K562 (cell line): ENCODE measurements at regions not wholly inside any gene's neighbourhood (a gene's known extent, or its start where the extent isn't known, plus 50 kb on each side); places are given as distances from the start of the nearest gene placed in this dataset.

ENCODE experiments used
- ARID2 ChIP-seq: fragments of 450-650 bp; IDR thresholded peaks from 2 replicates; pipeline ENCODE4 v1.6.1; 2017; ENCODE audit warnings: antibody characterized with exemption, mild to moderate bottlenecking
- ATF1 ChIP-seq, 2 experiments: fragments of 450-650 bp in 1 of 2; IDR thresholded peaks; 2 replicates each; pipeline ENCODE4 v1.6.1; 2016; ENCODE audit warnings: missing compliant biosample characterization in 1 of 2, missing genetic modification characterization in 1 of 2
- BCL6 ChIP-seq: fragments of 250-450 bp; sonication (Bioruptor Pico); IDR thresholded peaks from 2 replicates; pipeline ENCODE4 v1.4.0; 2020
- CEBPB ChIP-seq: fragments of 450-650 bp; IDR thresholded peaks from 2 replicates; pipeline ENCODE4 v1.6.1; 2016; ENCODE audit warnings: missing genetic modification characterization, missing compliant biosample characterization
- RBM34 ChIP-seq: fragments of 200-400 bp; formaldehyde crosslinking; IDR thresholded peaks from 2 replicates; pipeline ENCODE4 v1.6.1; 2018; ENCODE audit warnings: low read length, borderline replicate concordance; ENCODE audit not compliant: insufficient read depth
- STAG1 ChIP-seq: sonication (generic); formaldehyde crosslinking; IDR thresholded peaks from 2 replicates; pipeline ENCODE4 v1.5.0; 2020; ENCODE audit warnings: missing genetic modification reagents, borderline replicate concordance
- ZNF699 ChIP-seq: fragments of 250-450 bp; sonication (Bioruptor Pico); IDR thresholded peaks from 2 replicates; pipeline ENCODE4 v1.8.0; 2021; ENCODE audit warnings: mild to moderate bottlenecking, moderate library complexity; ENCODE audit not compliant: insufficient replicate concordance
- TF ChIP-seq, protein P1 (sequence below), 2 experiments: fragments of 450-650 bp; formaldehyde crosslinking in 1 of 2; IDR thresholded peaks; 2 replicates each; pipeline versions ENCODE4 v1.4.0 to v1.6.1; 2014 to 2020; ENCODE audit warnings: mild to moderate bottlenecking in 2 of 2, borderline replicate concordance in 1 of 2, low read depth in 1 of 2
- TF ChIP-seq, protein P2 (sequence below): fragments of 450-650 bp; formaldehyde crosslinking; IDR thresholded peaks from 2 replicates; pipeline ENCODE4 v1.4.0; 2020; ENCODE audit warnings: mild to moderate bottlenecking, moderate library complexity
- TF ChIP-seq, protein P3 (sequence below), 3 experiments: IDR thresholded peaks in 2 of 3; conservative IDR thresholded peaks in 1 of 3; 2 replicates each; pipeline ENCODE4 v1.5.1; 2011 to 2012; ENCODE audit warnings: low read length in 3 of 3, mild to moderate bottlenecking in 3 of 3, control low read depth in 2 of 3, improper control_type of control experiment in 1 of 3, inconsistent platforms in 1 of 3, low read depth in 1 of 3, mixed read lengths in 1 of 3, moderate library complexity in 1 of 3; ENCODE audit not compliant: insufficient read depth in 2 of 3
- TF ChIP-seq, protein P4 (sequence below): fragments of 250-450 bp; sonication (Bioruptor Pico); IDR thresholded peaks from 2 replicates; pipeline ENCODE4 v1.5.0; 2020; ENCODE audit warnings: mild to moderate bottlenecking
- TF ChIP-seq, protein P5 (sequence below): sonication (generic); IDR thresholded peaks from 2 replicates; pipeline ENCODE4 v1.6.1; 2016

DNA sequence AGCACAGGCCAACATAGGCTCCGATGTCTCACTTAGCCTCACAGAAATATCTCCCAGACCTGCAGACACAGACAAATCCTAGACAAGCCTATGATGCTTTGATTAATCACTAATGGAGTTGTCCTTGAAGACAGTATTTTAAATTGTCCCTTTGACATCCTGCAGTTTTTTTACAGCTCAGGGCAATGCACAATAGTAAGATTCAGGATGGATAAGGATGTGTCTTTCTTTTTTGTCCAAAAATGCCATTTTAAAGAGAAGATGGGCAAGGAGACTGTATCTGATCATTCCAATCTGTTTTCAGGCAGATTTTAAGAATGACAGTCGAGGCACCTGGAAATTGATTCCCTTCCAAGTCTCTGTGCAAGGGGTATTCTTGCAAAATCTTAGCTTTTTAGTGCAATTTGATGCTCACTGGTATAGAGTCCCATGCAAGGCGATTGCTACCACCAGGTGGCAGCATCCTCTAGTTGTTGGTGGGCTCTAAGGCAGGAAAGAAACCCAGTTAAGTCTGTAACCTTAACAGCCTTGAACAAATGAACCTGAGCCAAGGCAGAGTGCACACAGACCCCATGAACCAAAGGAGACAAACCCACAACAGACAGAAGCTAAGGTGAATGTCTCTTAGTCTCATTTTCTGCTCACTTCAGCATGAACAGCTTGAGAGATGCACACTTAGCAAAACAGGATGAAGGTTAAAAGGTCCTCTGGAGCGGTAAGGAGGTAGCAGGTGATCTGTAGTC is 51.2 kb upstream of the MINAR1 start (continued):
- TF ChIP-seq, protein P1, sequence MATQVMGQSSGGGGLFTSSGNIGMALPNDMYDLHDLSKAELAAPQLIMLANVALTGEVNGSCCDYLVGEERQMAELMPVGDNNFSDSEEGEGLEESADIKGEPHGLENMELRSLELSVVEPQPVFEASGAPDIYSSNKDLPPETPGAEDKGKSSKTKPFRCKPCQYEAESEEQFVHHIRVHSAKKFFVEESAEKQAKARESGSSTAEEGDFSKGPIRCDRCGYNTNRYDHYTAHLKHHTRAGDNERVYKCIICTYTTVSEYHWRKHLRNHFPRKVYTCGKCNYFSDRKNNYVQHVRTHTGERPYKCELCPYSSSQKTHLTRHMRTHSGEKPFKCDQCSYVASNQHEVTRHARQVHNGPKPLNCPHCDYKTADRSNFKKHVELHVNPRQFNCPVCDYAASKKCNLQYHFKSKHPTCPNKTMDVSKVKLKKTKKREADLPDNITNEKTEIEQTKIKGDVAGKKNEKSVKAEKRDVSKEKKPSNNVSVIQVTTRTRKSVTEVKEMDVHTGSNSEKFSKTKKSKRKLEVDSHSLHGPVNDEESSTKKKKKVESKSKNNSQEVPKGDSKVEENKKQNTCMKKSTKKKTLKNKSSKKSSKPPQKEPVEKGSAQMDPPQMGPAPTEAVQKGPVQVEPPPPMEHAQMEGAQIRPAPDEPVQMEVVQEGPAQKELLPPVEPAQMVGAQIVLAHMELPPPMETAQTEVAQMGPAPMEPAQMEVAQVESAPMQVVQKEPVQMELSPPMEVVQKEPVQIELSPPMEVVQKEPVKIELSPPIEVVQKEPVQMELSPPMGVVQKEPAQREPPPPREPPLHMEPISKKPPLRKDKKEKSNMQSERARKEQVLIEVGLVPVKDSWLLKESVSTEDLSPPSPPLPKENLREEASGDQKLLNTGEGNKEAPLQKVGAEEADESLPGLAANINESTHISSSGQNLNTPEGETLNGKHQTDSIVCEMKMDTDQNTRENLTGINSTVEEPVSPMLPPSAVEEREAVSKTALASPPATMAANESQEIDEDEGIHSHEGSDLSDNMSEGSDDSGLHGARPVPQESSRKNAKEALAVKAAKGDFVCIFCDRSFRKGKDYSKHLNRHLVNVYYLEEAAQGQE (IDR thresholded peaks at IDR 0.05; ENCODE audit: borderline replicate concordance) = peak; percentile 77
- TF ChIP-seq, protein P1 (CRISPR knock-in tag; IDR thresholded peaks at IDR 0.05; ENCODE audit: low read depth) = no peak
- TF ChIP-seq STAG1 (CRISPR knock-in tag) (peak; percentile 39; the same call in 1 of the 2 replicates), BCL6 (CRISPR knock-in tag) (no peak), CEBPB (0 out of 2 replicates have a peak, but pooled peaks have one; percentile 8), ATF1 (CRISPR knock-in tag; IDR thresholded peaks at IDR 0.05) (no peak), ATF1 (tag; IDR thresholded peaks at IDR 0.05) (no peak), ARID2 (0 out of 2 replicates have a peak, but pooled peaks have one; percentile 16), RBM34 (no peak), ZNF699 (CRISPR knock-in tag) (no peak)
- TF ChIP-seq, protein P2, sequence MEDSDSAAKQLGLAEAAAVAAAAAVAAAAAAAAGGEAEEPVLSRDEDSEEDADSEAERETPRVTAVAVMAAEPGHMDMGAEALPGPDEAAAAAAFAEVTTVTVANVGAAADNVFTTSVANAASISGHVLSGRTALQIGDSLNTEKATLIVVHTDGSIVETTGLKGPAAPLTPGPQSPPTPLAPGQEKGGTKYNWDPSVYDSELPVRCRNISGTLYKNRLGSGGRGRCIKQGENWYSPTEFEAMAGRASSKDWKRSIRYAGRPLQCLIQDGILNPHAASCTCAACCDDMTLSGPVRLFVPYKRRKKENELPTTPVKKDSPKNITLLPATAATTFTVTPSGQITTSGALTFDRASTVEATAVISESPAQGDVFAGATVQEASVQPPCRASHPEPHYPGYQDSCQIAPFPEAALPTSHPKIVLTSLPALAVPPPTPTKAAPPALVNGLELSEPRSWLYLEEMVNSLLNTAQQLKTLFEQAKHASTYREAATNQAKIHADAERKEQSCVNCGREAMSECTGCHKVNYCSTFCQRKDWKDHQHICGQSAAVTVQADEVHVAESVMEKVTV (CRISPR knock-in tag) = peak; percentile 56; the same call in 1 of the 2 replicates
- TF ChIP-seq, protein P3, sequence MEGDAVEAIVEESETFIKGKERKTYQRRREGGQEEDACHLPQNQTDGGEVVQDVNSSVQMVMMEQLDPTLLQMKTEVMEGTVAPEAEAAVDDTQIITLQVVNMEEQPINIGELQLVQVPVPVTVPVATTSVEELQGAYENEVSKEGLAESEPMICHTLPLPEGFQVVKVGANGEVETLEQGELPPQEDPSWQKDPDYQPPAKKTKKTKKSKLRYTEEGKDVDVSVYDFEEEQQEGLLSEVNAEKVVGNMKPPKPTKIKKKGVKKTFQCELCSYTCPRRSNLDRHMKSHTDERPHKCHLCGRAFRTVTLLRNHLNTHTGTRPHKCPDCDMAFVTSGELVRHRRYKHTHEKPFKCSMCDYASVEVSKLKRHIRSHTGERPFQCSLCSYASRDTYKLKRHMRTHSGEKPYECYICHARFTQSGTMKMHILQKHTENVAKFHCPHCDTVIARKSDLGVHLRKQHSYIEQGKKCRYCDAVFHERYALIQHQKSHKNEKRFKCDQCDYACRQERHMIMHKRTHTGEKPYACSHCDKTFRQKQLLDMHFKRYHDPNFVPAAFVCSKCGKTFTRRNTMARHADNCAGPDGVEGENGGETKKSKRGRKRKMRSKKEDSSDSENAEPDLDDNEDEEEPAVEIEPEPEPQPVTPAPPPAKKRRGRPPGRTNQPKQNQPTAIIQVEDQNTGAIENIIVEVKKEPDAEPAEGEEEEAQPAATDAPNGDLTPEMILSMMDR (IDR thresholded peaks at IDR 0.05 in 2 of 3, conservative IDR thresholded peaks at IDR 0.05 in 1 of 3; ENCODE audit: insufficient read depth in 2 of 3, low read depth in 1 of 3, low read length in 3 of 3) = peak; percentile 83 to 88 (median 87)
- TF ChIP-seq, protein P4, sequence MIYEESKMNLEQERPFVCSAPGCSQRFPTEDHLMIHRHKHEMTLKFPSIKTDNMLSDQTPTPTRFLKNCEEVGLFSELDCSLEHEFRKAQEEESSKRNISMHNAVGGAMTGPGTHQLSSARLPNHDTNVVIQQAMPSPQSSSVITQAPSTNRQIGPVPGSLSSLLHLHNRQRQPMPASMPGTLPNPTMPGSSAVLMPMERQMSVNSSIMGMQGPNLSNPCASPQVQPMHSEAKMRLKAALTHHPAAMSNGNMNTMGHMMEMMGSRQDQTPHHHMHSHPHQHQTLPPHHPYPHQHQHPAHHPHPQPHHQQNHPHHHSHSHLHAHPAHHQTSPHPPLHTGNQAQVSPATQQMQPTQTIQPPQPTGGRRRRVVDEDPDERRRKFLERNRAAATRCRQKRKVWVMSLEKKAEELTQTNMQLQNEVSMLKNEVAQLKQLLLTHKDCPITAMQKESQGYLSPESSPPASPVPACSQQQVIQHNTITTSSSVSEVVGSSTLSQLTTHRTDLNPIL (CRISPR knock-in tag) = no peak
- TF ChIP-seq, protein P5, sequence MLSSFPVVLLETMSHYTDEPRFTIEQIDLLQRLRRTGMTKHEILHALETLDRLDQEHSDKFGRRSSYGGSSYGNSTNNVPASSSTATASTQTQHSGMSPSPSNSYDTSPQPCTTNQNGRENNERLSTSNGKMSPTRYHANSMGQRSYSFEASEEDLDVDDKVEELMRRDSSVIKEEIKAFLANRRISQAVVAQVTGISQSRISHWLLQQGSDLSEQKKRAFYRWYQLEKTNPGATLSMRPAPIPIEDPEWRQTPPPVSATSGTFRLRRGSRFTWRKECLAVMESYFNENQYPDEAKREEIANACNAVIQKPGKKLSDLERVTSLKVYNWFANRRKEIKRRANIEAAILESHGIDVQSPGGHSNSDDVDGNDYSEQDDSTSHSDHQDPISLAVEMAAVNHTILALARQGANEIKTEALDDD = peak; percentile 35; the same call in 1 of the 2 replicates
